H9 (cell line): ENCODE measurements at regions not wholly inside any gene's neighbourhood (a gene's known extent, or its start where the extent isn't known, plus 50 kb on each side); places are given as distances from the start of the nearest gene placed in this dataset.

ENCODE experiments used
- DNase-seq: peaks from one replicate; pipeline ENCODE4 v3.0.0-alpha.2; 2017
- H2AFZ ChIP-seq: one replicate; pipeline ENCODE4 v1.6.1; 2013; ENCODE audit warnings: mild to moderate bottlenecking, low read length, control low read depth, moderate library complexity
- H2AK5ac ChIP-seq: 2 replicates; pipeline ENCODE4 v1.6.1; 2013; ENCODE audit warnings: low read length, control low read depth, mixed read lengths; ENCODE audit not compliant: insufficient read length
- H2BK120ac ChIP-seq: one replicate; pipeline ENCODE4 v1.6.1; 2013; ENCODE audit warnings: low read depth, mild to moderate bottlenecking, low read length, control low read depth, inconsistent platforms; ENCODE audit not compliant: poor library complexity, severe bottlenecking
- H2BK12ac ChIP-seq: 2 replicates; pipeline ENCODE4 v1.6.1; 2013; ENCODE audit warnings: low read length, control low read depth, mixed read lengths, low read depth; ENCODE audit not compliant: insufficient read length
- H2BK15ac ChIP-seq: 2 replicates; pipeline ENCODE4 v1.6.1; 2013; ENCODE audit warnings: low read depth, low read length, control low read depth
- H2BK20ac ChIP-seq: one replicate; pipeline ENCODE4 v1.6.1; 2013; ENCODE audit warnings: low read depth, mild to moderate bottlenecking, low read length, control low read depth, inconsistent platforms; ENCODE audit not compliant: poor library complexity, severe bottlenecking
- H2BK5ac ChIP-seq: 2 replicates; pipeline ENCODE4 v1.6.1; 2013; ENCODE audit warnings: low read length, control low read depth, mixed read lengths; ENCODE audit not compliant: insufficient read length
- H3K14ac ChIP-seq: 2 replicates; pipeline ENCODE4 v1.6.1; 2013; ENCODE audit warnings: low read length, control low read depth; ENCODE audit not compliant: insufficient read depth
- H3K18ac ChIP-seq: 2 replicates; pipeline ENCODE4 v1.6.1; 2013; ENCODE audit warnings: low read depth, mild to moderate bottlenecking, mixed read lengths, low read length, control low read depth; ENCODE audit not compliant: insufficient read length
- H3K23ac ChIP-seq: 2 replicates; pipeline ENCODE4 v1.6.1; 2013; ENCODE audit warnings: low read length, control low read depth, mixed read lengths, low read depth; ENCODE audit not compliant: insufficient read length
- H3K23me2 ChIP-seq: 2 replicates; pipeline ENCODE4 v1.6.1; 2013; ENCODE audit warnings: low read depth, mild to moderate bottlenecking, mixed read lengths, low read length, control low read depth; ENCODE audit not compliant: insufficient read length, poor library complexity, severe bottlenecking
- H3K27ac ChIP-seq: 2 replicates; pipeline ENCODE4 v1.5.1; 2013; ENCODE audit warnings: low read length, control low read depth, mixed read lengths, low read depth; ENCODE audit not compliant: insufficient read length
- H3K27me3 ChIP-seq: 2 replicates; pipeline ENCODE4 v1.6.1; 2013; ENCODE audit warnings: low read length, control low read depth, inconsistent platforms; ENCODE audit not compliant: insufficient read depth
- H3K4ac ChIP-seq: 2 replicates; pipeline ENCODE4 v1.6.1; 2013; ENCODE audit warnings: low read depth, mild to moderate bottlenecking, control low read depth, inconsistent platforms, low read length, moderate library complexity
- H3K4me1 ChIP-seq: 2 replicates; pipeline ENCODE4 v1.6.1; 2013; ENCODE audit warnings: low read length, control low read depth, inconsistent platforms; ENCODE audit not compliant: insufficient read depth
- H3K4me2 ChIP-seq: 2 replicates; pipeline ENCODE4 v1.6.1; 2013; ENCODE audit warnings: low read length, control low read depth, mixed read lengths; ENCODE audit not compliant: insufficient read length, insufficient read depth
- H3K56ac ChIP-seq: 2 replicates; pipeline ENCODE4 v1.6.1; 2013; ENCODE audit warnings: low read depth, mild to moderate bottlenecking, mixed read lengths, low read length, control low read depth; ENCODE audit not compliant: insufficient read length
- H3K79me1 ChIP-seq: 2 replicates; pipeline ENCODE4 v1.6.1; 2013; ENCODE audit warnings: low read depth, mild to moderate bottlenecking, moderate library complexity, low read length, control low read depth, inconsistent platforms; ENCODE audit not compliant: insufficient read depth, poor library complexity, severe bottlenecking
- H3K79me2 ChIP-seq: 2 replicates; pipeline ENCODE4 v1.6.1; 2013; ENCODE audit warnings: low read length, control low read depth, inconsistent platforms; ENCODE audit not compliant: insufficient read depth
- H3K9ac ChIP-seq: 2 replicates; pipeline ENCODE4 v1.6.1; 2013; ENCODE audit warnings: low read length, control low read depth, mixed read lengths; ENCODE audit not compliant: insufficient read length; ENCODE audit errors: extremely low read depth
- H3K9me3 ChIP-seq: one replicate; pipeline ENCODE4 v1.6.1; 2013; ENCODE audit warnings: low read depth, low read length, inconsistent platforms; ENCODE audit not compliant: control insufficient read depth
- H3T11ph ChIP-seq: one replicate; pipeline ENCODE4 v1.6.1; 2013; ENCODE audit warnings: mild to moderate bottlenecking, low read length, control low read depth, inconsistent platforms
- H4K20me1 ChIP-seq: one replicate; pipeline ENCODE4 v1.6.1; 2013; ENCODE audit not compliant: control insufficient read depth, insufficient read length, insufficient read depth
- H4K5ac ChIP-seq: 2 replicates; pipeline ENCODE4 v1.6.1; 2013; ENCODE audit warnings: low read depth, mild to moderate bottlenecking, mixed read lengths, low read length, control low read depth; ENCODE audit not compliant: insufficient read length
- H4K8ac ChIP-seq: replicated peaks from 2 replicates; pipeline ENCODE4 v1.6.1; 2013; ENCODE audit warnings: low read length, control low read depth, mixed read lengths, low read depth; ENCODE audit not compliant: insufficient read length
- H4K91ac ChIP-seq: 2 replicates; pipeline ENCODE4 v1.6.1; 2013; ENCODE audit warnings: low read depth, mild to moderate bottlenecking, moderate library complexity, mixed read lengths, low read length, control low read depth; ENCODE audit not compliant: insufficient read length
- H3K27ac Mint-ChIP-seq, 3 experiments: 2 replicates in 2 of 3; 3 replicates in 1 of 3; pipeline ENCODE4 v1.8.0; 2020 to 2021; ENCODE audit warnings: mixed read lengths in 3 of 3, mild to moderate bottlenecking in 1 of 3, moderate library complexity in 1 of 3
- H3K27me3 Mint-ChIP-seq: 2 replicates; pipeline ENCODE4 v1.8.0; 2021; ENCODE audit warnings: low read depth, mild to moderate bottlenecking, moderate library complexity, mixed read lengths
- H3K36me3 Mint-ChIP-seq, 3 experiments: 2 replicates in 2 of 3; 3 replicates in 1 of 3; pipeline ENCODE4 v1.8.0; 2020 to 2021; ENCODE audit warnings: low read depth in 3 of 3, mixed read lengths in 3 of 3; ENCODE audit not compliant: insufficient read depth in 1 of 3
- H3K4me1 Mint-ChIP-seq, 2 experiments: 2 replicates each; pipeline ENCODE4 v1.8.0; 2020; ENCODE audit warnings: mixed read lengths in 2 of 2
- H3K4me3 Mint-ChIP-seq, 2 experiments: 2 replicates in 1 of 2; 3 replicates in 1 of 2; pipeline ENCODE4 v1.8.0; 2020 to 2021; ENCODE audit warnings: mild to moderate bottlenecking in 2 of 2, mixed read lengths in 2 of 2, moderate library complexity in 1 of 2
- H3K9me3 Mint-ChIP-seq, 2 experiments: 2 replicates in 1 of 2; 3 replicates in 1 of 2; pipeline ENCODE4 v1.8.0; 2020; ENCODE audit warnings: mild to moderate bottlenecking in 2 of 2, mixed read lengths in 2 of 2, moderate library complexity in 1 of 2
- WGBS: extraction: QIAGEN DNeasy Blood & Tissue Kit; methylation state at CpG from one replicate; pipeline ENCODE4 v1.1.7; 2013; ENCODE audit warnings: missing lambda C conversion rate, low lambda C conversion rate, mixed read lengths; ENCODE audit not compliant: insufficient read length; ENCODE audit errors: extremely low coverage; 5-methylcytosine and 5-hydroxymethylcytosine counted together
- TF ChIP-seq, protein P1 (sequence below): fragments of 200-600 bp; sonication (generic); conservative IDR thresholded peaks from 3 replicates; pipeline ENCODE4 v1.8.0; 2021; ENCODE audit warnings: antibody characterized with exemption, mild to moderate bottlenecking

DNA sequence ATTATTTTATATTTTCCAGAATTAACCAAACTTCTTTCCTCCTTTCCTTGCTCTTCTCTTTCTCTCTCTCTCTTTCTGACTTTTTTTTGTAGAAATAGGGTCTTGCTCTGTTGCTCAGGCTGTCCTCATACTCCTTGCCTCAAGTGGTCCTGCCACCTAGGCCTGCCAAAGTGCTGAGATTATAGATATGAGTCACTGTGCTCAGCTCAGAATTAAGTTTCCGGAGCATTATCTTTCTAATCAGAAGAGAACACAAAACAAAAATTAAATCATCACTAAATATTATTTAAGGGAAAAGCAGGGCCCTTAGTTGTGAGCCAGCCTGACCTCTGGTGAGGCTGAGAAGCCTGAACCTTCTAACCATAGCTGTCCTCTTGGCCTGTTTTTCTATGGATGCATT is 168.2 kb downstream of the SOX2 start:
- Histone ChIP-seq H2BK20ac (no peak overlapping the region), H3K4me2 (no peak overlapping the region), H3K56ac (no peak overlapping the region), H2BK12ac (no peak overlapping the region), H4K91ac (no peak overlapping the region), H3K27ac (no peak overlapping the region), H3K23me2 (no peaks in the 10 kb centered on the region), H3K27me3 (no peaks in the 10 kb centered on the region), H4K8ac (no peak overlapping the region), H2BK120ac (no peak overlapping the region), H3K4me1 (no peaks in the 10 kb centered on the region; the same call in 1 of the 2 replicates), H3K18ac (no peak overlapping the region), H2BK5ac (no peak overlapping the region), H3K14ac (no peak overlapping the region), H2AK5ac (no peak overlapping the region), H4K20me1 (no peaks in the 10 kb centered on the region), H2AFZ (no peak overlapping the region), H4K5ac (no peak overlapping the region), H2BK15ac (no peak overlapping the region), H3K4ac (no peak overlapping the region), H3K23ac (no peak overlapping the region), H3K79me1 (no peaks in the 10 kb centered on the region), H3T11ph (no peak overlapping the region), H3K9ac (no peak overlapping the region), H3K9me3 (no peaks in the 10 kb centered on the region), H3K79me2 (no peaks in the 10 kb centered on the region)
- DNase-seq, result no peak
- Mint-ChIP-seq H3K4me3 (no peak overlapping the region), H3K9me3 (no peaks in the 10 kb centered on the region), H3K27ac (no peak overlapping the region), H3K27me3 (no peaks in the 10 kb centered on the region), H3K4me1 (peaks cover 0 to 3% of the 10 kb centered on the region in 2 experiments; a peak in 1 of 4 replicates), H3K36me3 (no peaks in the 10 kb centered on the region)
- WGBS, result no CpG with 5 or more reads among the region's 1 CpG
- TF ChIP-seq, protein P1, sequence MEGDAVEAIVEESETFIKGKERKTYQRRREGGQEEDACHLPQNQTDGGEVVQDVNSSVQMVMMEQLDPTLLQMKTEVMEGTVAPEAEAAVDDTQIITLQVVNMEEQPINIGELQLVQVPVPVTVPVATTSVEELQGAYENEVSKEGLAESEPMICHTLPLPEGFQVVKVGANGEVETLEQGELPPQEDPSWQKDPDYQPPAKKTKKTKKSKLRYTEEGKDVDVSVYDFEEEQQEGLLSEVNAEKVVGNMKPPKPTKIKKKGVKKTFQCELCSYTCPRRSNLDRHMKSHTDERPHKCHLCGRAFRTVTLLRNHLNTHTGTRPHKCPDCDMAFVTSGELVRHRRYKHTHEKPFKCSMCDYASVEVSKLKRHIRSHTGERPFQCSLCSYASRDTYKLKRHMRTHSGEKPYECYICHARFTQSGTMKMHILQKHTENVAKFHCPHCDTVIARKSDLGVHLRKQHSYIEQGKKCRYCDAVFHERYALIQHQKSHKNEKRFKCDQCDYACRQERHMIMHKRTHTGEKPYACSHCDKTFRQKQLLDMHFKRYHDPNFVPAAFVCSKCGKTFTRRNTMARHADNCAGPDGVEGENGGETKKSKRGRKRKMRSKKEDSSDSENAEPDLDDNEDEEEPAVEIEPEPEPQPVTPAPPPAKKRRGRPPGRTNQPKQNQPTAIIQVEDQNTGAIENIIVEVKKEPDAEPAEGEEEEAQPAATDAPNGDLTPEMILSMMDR, result no peak
